ENCODE measurements at regions not wholly inside any gene's neighbourhood (a gene's known extent, or its start where the extent isn't known, plus 50 kb on each side); places are given as distances from the start of the nearest gene placed in this dataset.
"Not testable (repeated sequence)": the region's sequence is repeated elsewhere in the genome, so short reads cannot be mapped to it uniquely, and the experiment has no call there.

DNA sequence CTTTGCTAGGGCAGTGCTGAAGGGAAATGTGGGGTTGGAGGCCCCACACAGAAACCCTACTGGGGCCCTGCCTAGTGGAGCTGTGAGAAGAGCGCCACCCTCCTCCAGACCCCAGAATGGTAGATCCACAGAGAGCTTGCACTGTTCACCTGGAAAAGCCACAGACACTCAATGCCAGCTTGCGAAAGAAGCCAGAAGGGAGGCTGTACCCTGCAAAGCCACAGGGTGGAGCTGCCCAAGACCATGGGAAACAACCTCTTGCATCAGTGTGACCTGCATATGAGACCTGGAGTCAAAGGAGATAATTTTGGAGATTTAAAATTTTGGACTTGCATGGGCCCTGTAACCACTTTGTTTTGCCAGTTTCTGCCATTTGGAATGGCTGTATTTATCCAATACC, 615.4 kb upstream of the MIR17HG start:
- DNase-seq = no peak

GRCh38 chr13:90734497-90734896, 613.0 kb upstream of the MIR17HG start:
- not testable (repeated sequence) for DNase-seq

DNA sequence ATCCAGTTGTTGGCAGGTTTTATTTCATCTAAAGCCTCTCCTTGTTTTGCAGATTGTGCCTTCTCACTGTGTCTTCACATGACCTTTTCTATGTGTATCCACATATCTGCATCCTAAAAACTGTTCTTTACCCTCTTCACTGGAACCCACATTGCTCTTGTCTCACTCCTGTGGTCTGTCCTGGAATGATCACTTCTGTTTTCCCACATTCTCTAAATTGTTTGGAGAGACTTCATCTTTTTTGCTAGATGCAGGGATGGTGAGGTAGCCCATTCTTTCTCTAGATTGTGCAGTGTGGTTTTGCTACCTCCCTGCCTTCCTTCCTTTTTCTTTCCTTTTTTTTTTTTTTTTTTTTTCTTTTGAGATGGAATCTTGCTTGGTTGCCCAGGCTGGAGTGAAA, 608.6 kb upstream of the MIR17HG start:
- DNase-seq = no peak

DNA sequence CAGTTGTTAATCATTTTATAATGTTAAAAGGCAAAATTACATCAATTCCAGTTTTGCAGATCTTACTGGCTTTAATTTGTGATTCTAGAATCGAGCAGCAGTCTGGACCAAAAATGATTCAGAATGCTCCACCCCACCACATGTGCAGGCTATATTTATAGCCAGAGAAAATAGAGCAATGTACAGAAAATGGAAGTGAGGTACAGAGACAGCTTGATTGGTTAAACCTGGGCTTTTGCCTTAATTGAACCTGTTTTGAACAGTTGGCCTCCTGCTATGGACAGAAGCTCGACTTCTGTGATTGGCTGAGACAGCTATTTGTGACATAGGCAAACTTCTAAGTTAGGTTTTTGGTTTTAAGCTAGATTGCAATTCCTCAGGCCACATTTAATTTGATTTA, 607.4 kb upstream of the MIR17HG start:
- DNase-seq = no peak

GRCh38 chr13:90742381-90742780, 605.1 kb upstream of the MIR17HG start:
- no peak for DNase-seq

DNA sequence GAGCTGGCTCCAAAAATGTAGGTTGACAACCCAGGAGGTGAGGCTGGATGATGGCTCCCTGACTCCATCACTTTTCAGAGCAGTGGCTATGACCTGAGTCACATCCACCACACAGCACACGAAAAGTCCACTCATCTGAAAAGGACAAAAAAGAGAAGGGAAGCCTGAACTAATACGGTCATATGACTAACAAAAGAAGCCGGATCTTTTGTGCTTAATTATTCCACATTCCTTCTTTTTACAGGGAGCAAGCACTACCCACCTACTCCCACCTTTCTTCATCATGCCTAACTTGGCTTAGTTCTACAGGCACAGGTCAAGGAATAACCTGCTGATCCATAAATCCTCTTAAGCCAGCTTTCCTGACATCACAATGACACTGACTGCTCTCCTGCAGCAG, 601.3 kb upstream of the MIR17HG start:
- DNase-seq = no peak

GRCh38 chr13:90750021-90750420, 597.5 kb upstream of the MIR17HG start:
- no peak for DNase-seq

DNA sequence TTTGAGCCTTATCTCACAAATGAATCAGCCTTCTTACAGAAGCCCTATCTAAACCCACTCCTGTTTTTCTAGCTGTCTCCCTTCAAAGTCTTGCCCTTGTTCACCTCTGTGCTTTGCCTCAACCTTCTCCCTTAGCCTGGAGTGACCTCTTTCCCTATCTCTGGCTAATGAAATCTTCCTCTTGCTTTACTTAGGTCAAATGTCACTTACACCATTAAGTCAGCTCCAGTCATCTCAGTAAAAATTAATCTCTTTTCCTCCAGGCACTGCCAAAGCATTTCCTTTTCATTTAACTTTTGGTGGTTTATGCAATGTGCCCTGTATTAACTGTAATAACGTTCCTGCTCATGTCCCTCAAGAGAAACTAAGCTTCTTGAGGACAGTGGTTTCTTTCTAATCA, 596.5 kb upstream of the MIR17HG start:
- DNase-seq = no peak

- DNase-seq = no peak
These were observed 595.4 kb upstream of the MIR17HG start for GRCh38 chr13:90752070-90752469.

GRCh38 chr13:90757127-90757680, 590.3 kb upstream of the MIR17HG start:
- DNase-seq = no peak

- no peak for DNase-seq
These were observed 586.8 kb upstream of the MIR17HG start for GRCh38 chr13:90760639-90761038.

GRCh38 chr13:90763476-90764150, 583.9 kb upstream of the MIR17HG start:
- no peak for DNase-seq

DNA sequence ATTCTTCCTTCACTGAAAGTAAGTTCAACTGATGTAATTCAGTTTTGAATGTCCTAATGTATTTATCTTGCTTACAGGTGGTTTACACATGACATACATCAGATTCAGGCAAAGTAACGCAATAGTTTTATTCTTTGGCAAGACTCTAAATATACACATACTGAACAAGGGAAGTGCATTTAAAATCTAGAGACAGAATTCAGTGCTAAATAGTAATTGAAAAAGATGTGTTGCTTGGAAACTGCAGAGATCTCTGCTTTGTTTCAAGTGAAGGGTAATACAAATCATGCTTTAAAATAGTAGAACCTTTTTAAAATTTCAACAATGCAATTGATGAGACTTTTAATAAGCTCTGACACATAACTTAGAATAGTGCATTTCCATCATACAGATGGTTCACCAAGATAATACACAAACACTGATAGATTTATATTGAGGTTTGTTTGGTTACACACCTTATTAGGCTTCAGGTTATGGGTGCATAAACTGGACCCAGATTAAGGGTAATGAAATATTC, 581.0 kb upstream of the MIR17HG start:
- no peak for DNase-seq

DNA sequence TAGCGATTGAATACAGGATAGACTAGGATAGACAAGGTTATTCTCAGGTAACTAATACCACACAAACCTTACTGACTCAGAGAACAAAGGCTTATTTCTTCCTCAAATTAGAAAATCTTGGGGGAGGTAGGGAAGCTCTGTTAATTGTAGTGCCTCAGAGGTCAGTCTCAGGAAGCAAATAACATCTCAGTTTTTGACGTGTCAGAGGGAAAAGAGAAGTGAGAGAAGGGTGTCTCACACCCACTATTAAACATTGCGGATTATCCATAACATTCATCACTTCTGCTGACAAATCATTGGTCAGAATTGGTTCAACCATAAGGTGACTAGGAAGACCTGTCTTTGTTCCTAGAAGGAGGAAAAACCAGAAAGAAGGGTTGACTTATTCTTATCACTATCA, 579.4 kb upstream of the MIR17HG start:
- no peak for DNase-seq

DNA sequence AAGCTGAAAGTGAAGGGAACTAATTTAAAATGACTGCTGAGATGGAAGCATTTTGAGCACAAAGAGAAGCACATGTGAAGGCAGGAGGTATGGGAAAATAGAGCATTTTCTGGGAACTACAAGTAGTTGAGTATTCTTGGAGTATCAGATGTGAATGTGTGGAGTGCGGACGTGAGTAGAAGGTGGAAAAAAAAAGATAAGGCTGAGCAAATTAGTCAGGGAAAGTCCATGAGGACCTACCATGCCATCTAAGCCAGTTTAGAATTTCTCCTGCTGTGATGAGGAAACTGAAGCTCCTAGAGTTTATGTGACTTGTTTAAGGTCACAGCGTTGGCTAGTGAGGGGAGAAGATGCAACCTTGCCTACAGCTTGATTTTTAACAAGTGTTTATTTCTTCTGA, 578.1 kb upstream of the MIR17HG start:
- no peak for DNase-seq

DNA sequence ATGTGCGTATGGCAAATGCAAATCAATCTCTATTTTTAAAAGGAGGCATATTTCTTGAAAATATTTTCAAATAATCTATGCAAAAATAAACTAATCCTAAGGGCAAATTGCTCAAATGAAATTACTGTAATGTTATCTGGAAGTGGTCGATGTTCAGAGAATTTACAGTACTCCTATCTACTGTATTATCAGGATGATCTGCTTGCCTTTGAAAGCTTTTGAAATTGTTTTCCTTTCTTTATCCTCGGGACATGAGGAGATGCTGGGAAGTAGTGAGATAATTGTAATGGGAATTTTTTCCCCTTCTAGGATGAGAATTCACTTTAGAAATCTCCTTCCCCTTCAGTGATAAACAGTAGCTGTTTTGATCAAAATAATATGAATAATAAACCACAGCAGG, 577.2 kb upstream of the MIR17HG start:
- DNase-seq = no peak

- DNase-seq = no peak
These were observed 573.8 kb upstream of the MIR17HG start for GRCh38 chr13:90773681-90774080.

GRCh38 chr13:90776051-90776748, 571.3 kb upstream of the MIR17HG start:
- no peak for DNase-seq

DNA sequence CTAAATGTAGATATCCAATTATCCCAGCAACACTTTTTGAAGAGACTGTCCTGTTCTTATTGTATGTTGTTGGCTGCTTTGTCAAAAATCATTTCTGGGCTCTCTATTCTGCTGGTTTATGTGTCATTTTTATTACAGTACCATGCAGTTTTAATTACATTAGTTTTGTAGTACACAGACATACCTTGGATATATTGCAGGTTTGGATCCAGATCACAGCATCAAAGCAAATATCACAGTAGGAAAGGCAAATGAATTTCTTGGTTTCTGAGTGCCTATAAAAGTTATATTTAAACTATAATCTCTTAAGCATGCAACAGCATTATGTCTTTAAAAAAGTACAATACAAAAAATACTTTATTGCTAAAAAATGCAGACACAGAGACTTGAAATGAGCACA, 564.2 kb upstream of the MIR17HG start:
- DNase-seq = no peak

DNA sequence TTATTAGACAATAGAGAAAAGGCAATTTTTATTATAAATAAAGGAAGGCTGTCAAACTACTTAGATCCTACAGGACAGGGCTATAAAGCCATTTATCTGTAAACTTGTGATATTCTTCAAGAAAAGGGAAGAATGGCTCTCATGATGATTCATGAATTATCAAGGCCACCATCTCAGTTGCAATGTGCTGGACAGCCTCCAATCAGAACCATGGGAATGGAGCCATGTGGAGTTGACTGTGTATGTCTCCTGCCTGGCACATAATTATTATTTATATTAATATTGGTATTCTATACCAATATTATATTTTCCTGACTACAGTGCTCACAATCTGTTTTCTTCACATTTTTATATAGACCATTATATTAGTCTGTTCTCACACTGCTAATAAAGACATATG, 560.5 kb upstream of the MIR17HG start:
- no peak for DNase-seq

DNA sequence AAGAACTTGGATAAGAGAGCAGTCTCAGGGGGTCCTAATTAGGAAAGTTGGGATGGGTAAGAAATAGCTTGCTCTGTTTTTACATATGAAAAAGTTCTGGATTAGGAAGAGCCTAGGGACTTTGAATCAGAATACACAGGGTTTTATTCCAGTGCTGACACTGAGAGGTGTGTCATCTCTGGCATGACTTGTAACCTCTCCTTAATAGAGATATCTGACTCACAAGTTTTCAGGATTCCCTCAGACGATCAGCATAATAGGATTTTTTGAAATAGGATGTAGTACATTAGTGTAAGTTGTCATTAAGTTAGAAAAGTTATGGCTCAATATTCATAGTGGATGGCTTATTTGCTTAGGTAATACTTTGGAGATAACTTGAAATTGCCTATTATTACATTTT, 555.2 kb upstream of the MIR17HG start:
- no peak for DNase-seq

DNA sequence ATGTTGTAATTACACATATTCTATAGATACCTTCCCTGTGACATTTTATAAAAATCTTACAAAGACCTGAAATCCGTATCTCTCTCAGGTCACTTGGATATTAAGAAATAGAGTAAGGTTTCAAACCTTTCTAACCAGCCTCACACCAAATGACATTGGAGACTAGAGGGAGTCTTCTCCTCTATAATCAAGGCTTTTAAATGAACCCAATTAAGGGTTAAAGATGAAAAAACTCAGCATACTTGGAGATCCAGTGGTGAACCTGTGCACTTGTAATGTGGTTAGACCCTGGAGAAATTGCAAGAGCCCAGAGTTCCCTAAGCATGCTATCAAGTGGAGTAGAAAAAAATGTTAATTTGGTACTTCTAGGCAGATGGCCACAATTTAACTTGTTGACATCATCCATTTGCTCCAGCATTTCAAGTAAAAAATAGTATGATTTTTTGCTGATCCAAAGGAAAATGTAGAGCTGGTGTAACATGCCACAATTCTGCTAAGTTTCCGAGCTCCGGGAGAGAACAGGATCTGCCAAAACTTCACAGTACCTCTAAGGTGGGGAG, 554.1 kb upstream of the MIR17HG start:
- no peak for DNase-seq

- no peak for DNase-seq
These were observed 551.0 kb upstream of the MIR17HG start for GRCh38 chr13:90796474-90796873.

- DNase-seq = no peak
These were observed 550.2 kb upstream of the MIR17HG start for GRCh38 chr13:90797335-90797734.

Data from hippocampal formation (tissue), 2 donors.